GM12878 (cell line): ENCODE measurements at regions not wholly inside any gene's neighbourhood (a gene's known extent, or its start where the extent isn't known, plus 50 kb on each side); places are given as distances from the start of the nearest gene placed in this dataset.

ENCODE experiments used
- ATAC-seq: fragments of 200-7000 bp; cut with Tn5 transposase; 3 replicates; pipeline ENCODE4 v1.9.1; 2020; ENCODE audit warnings: mild to moderate bottlenecking, moderate library complexity
- BruUV-seq: library from RNA; stranded (reverse); fragments of 400-500 nt; replicated peaks from 2 replicates; lab custom pipeline; 2021; lab: Mats Ljungman, UMichigan
- CTCF ChIA-PET: fragments of 300-600 bp; sonication (Branson Sonifier 250); formaldehyde crosslinking; extraction: SDS; loops from one replicate; lab custom pipeline; 2021; ENCODE audit warnings: inconsistent platforms; lab: Yijun Ruan, JAX
- POLR2A ChIA-PET: fragments of 350-600 bp; formaldehyde crosslinking; extraction: SDS; loops from one replicate; lab custom pipeline; 2021; ENCODE audit warnings: inconsistent platforms; lab: Charles Lee
- RAD21 ChIA-PET: fragments of 300-600 bp; sonication (Branson Sonifier 250); formaldehyde crosslinking; loops from one replicate; lab custom pipeline; 2023; ENCODE audit warnings: antibody characterized with exemption; ENCODE audit not compliant: unreplicated experiment; lab: Charles Lee
- SMC1A ChIA-PET: fragments of 300-600 bp; sonication (Branson Sonifier 250); formaldehyde crosslinking; loops from one replicate; lab custom pipeline; 2023; ENCODE audit not compliant: unreplicated experiment, uncharacterized antibody; lab: Charles Lee
- DNase-seq: peaks from one replicate; pipeline ENCODE4 v3.0.0-alpha.2; 2011; ENCODE audit warnings: low read depth, low spot score
- FAIRE-seq: peaks from 3 replicates; lab custom pipeline; 2011; peaks lifted over from hg19 to GRCh38; lab: Jason Lieb, UNC
- H2AFZ ChIP-seq: 2 replicates; pipeline ENCODE4 v1.6.0; 2011; ENCODE audit warnings: low read depth, low read length, control low read depth; ENCODE audit not compliant: control insufficient read depth
- H3K27ac ChIP-seq: 2 replicates; pipeline ENCODE4 v1.5.1; 2011; ENCODE audit warnings: control low read depth; ENCODE audit not compliant: control insufficient read depth, insufficient read depth
- H3K27me3 ChIP-seq, 2 experiments: replicated peaks in 1 of 2; 2 replicates each; pipeline versions ENCODE4 v1.6.0 to v1.6.1; 2011; ENCODE audit warnings: low read length in 1 of 2; ENCODE audit not compliant: control insufficient read depth in 2 of 2, insufficient read depth in 2 of 2
- H3K36me3 ChIP-seq, 2 experiments: 2 replicates each; pipeline ENCODE4 v1.5.1; 2011; ENCODE audit warnings: low read length in 1 of 2; ENCODE audit not compliant: control insufficient read depth in 2 of 2, insufficient read depth in 2 of 2
- H3K4me1 ChIP-seq: 2 replicates; pipeline ENCODE4 v1.6.1; 2011; ENCODE audit warnings: mild to moderate bottlenecking, low read length, moderate library complexity, mixed read lengths; ENCODE audit not compliant: control insufficient read depth, insufficient read depth
- H3K4me2 ChIP-seq: 2 replicates; pipeline ENCODE4 v1.6.0; 2011; ENCODE audit warnings: control low read depth; ENCODE audit not compliant: control insufficient read depth, insufficient read depth
- H3K4me3 ChIP-seq: fragments of 200-600 bp; sonication (generic); 2 replicates; pipeline ENCODE4 v1.5.1; 2016
- H3K79me2 ChIP-seq: 2 replicates; pipeline ENCODE4 v1.6.0; 2011; ENCODE audit warnings: low read length; ENCODE audit not compliant: control insufficient read depth, insufficient read depth
- H3K9ac ChIP-seq: 2 replicates; pipeline ENCODE4 v1.8.0; 2011; ENCODE audit warnings: low read length, control low read depth, mixed read lengths; ENCODE audit not compliant: control insufficient read depth, insufficient read depth
- H3K9me3 ChIP-seq: replicated peaks from 3 replicates; pipeline ENCODE4 v1.5.1; 2011; ENCODE audit warnings: mild to moderate bottlenecking, low read length; ENCODE audit not compliant: control insufficient read depth, insufficient read depth
- H4K20me1 ChIP-seq: 2 replicates; pipeline ENCODE4 v1.6.0; 2011; ENCODE audit not compliant: control insufficient read depth, insufficient read depth
- E2F8 ChIP-seq: fragments of 450-650 bp; IDR thresholded peaks from 2 replicates; pipeline ENCODE4 v1.6.1; 2018; ENCODE audit warnings: mild to moderate bottlenecking, low read depth, moderate library complexity; ENCODE audit not compliant: partially characterized antibody
- IKZF1 ChIP-seq: fragments of 450-650 bp; conservative IDR thresholded peaks from 2 replicates; pipeline ENCODE4 v1.6.1; 2017; ENCODE audit warnings: antibody characterized with exemption, mild to moderate bottlenecking
- MEF2B ChIP-seq: fragments of 450-650 bp; IDR thresholded peaks from 2 replicates; pipeline ENCODE4 v1.6.1; 2018; ENCODE audit warnings: mild to moderate bottlenecking, moderate library complexity; ENCODE audit not compliant: partially characterized antibody, poor library complexity, severe bottlenecking
- NRF1 ChIP-seq: conservative IDR thresholded peaks from 2 replicates; pipeline ENCODE4 v1.6.1; 2011; ENCODE audit warnings: mild to moderate bottlenecking, low read depth, low read length, improper control_type of control experiment
- SKIL ChIP-seq: fragments of 450-650 bp; IDR thresholded peaks from 2 replicates; pipeline ENCODE4 v1.6.1; 2017; ENCODE audit warnings: mild to moderate bottlenecking, low read depth, inconsistent platforms; ENCODE audit not compliant: poor library complexity, severe bottlenecking
- SMC3 ChIP-seq: IDR thresholded peaks from 2 replicates; pipeline ENCODE4 v1.6.1; 2011; ENCODE audit warnings: low read length, improper control_type of control experiment, borderline replicate concordance
- WGBS: methylation state at CpG from one replicate; pipeline ENCODE4 v1.1.6; 2016; ENCODE audit warnings: low lambda C conversion rate; ENCODE audit not compliant: insufficient replicate concordance, insufficient coverage; ENCODE audit errors: missing lambda C conversion rate; 5-methylcytosine and 5-hydroxymethylcytosine counted together
- in situ Hi-C: fragments of 300-500 bp; cut with MboI; formaldehyde crosslinking; loops from 9 replicates; pipeline ENCODE4 v1.14.3; 2018; ENCODE audit warnings: mixed read lengths
- intact Hi-C: fragments of 100-400 bp; cut with micrococcal nuclease; formaldehyde crosslinking; loops from one replicate; pipeline ENCODE4 v1.14.2; 2022; ENCODE audit not compliant: unreplicated experiment

GRCh38 chr4:108405586-108405985 is 214.8 kb upstream of the RPL34 start:
- ChIA-PET SMC1A (no interaction called here), RAD21 (no interaction called here), POLR2A (no interaction called here), CTCF (no interaction called here)
- no peak for ATAC-seq
- Histone ChIP-seq H3K9ac (no peak overlapping the region), H3K4me1 (no peaks in the 10 kb centered on the region), H3K27me3 (no peaks in the 10 kb centered on the region), H3K36me3 (no peaks in the 10 kb centered on the region), H3K4me3 (no peak overlapping the region), H3K27ac (no peak overlapping the region), H3K4me2 (no peak overlapping the region), H4K20me1 (no peaks in the 10 kb centered on the region), H2AFZ (no peak overlapping the region), H3K79me2 (no peaks in the 10 kb centered on the region), H3K9me3 (no peaks in the 10 kb centered on the region; the same call in 2 of the 3 replicates)
- no peak for FAIRE-seq
- TF ChIP-seq E2F8 (no peak), SKIL (no peak), IKZF1 (no peak), SMC3 (no peak), MEF2B (no peak), NRF1 (no peak)
- in situ Hi-C loops (no loop called here), intact Hi-C loops (no loop called here)
- no peak for DNase-seq
- BruUV-seq, result no TSS peak
- 11% methylated on average over 2 of the region's 2 CpGs for WGBS
